ENCODE measurements at regions not wholly inside any gene's neighbourhood (a gene's known extent, or its start where the extent isn't known, plus 50 kb on each side); places are given as distances from the start of the nearest gene placed in this dataset.
A peak's percentile ranks its signal among the peaks of the same experiment; 100 is the strongest.

- Histone ChIP-seq H3K4me3 (no peak overlapping the region), H3K27ac (no peak overlapping the region), H3K9me3 (0 out of 3 replicates have a peak, but pooled peaks cover 1% of the 10 kb centered on the region), H3K4me2 (no peak overlapping the region), H3K4me1 (no peaks in the 10 kb centered on the region)
- CTCF ChIA-PET: interaction anchor here (0.8 kb wide), 1 partner anchor 11 kb away, joined by 3 read pairs; no protein-coding TSS in a partner anchor
- DNase-seq (ENCODE audit: low read depth in 1 of 2, low spot score in 1 of 2) (no peak), FAIRE-seq (no peak), ATAC-seq (no peak)
- WGBS (ENCODE audit: missing lambda C conversion rate): 43% methylated on average over 3 of the region's 3 CpGs
- POLR2A ChIA-PET: no interaction called here
- no peak for TF ChIP-seq KDM1A (IDR thresholded peaks at IDR 0.05; ENCODE audit: low read depth)
- no peak for TF ChIP-seq SMC3 (IDR thresholded peaks at IDR 0.05)
- no peak for TF ChIP-seq CHD4 (IDR thresholded peaks at IDR 0.05; ENCODE audit: borderline replicate concordance)
- TF ChIP-seq CBX8 (IDR thresholded peaks at IDR 0.05): no peak
- TF ChIP-seq USF2 (IDR thresholded peaks at IDR 0.05): no peak
- TF ChIP-seq KDM5A (IDR thresholded peaks at IDR 0.05): no peak
- no peak for TF ChIP-seq ELK1 (IDR thresholded peaks at IDR 0.05; ENCODE audit: low read depth, low read length)
- no peak for TF ChIP-seq NPAS2 (CRISPR knock-in tag; IDR thresholded peaks at IDR 0.05; ENCODE audit: borderline replicate concordance)
- no peak for TF ChIP-seq POLR2AphosphoS2 (conservative IDR thresholded peaks at IDR 0.05; ENCODE audit: low read length)
- no peak for TF ChIP-seq ATOH8 (CRISPR knock-in tag; IDR thresholded peaks at IDR 0.05; ENCODE audit: low read depth)
- TF ChIP-seq GATA3 (IDR thresholded peaks at IDR 0.05; ENCODE audit: borderline replicate concordance): no peak
- TF ChIP-seq RCOR1 (IDR thresholded peaks at IDR 0.05; ENCODE audit: low read depth, low read length): no peak
- TF ChIP-seq MAFK (IDR thresholded peaks at IDR 0.05; ENCODE audit: partially characterized antibody): no peak
- TF ChIP-seq MAX (IDR thresholded peaks at IDR 0.05): no peak
- no peak for TF ChIP-seq HEYL (CRISPR knock-in tag; IDR thresholded peaks at IDR 0.05)
- no peak for TF ChIP-seq BCL3 (IDR thresholded peaks at IDR 0.05)
- TF ChIP-seq ESRRA (IDR thresholded peaks at IDR 0.05; ENCODE audit: borderline replicate concordance, low read length): no peak
- no peak for TF ChIP-seq TFCP2L1 (CRISPR knock-in tag; IDR thresholded peaks at IDR 0.05)
- TF ChIP-seq CTCF (IDR thresholded peaks at IDR 0.05): no peak
- no peak for TF ChIP-seq MAZ (IDR thresholded peaks at IDR 0.05; ENCODE audit: borderline replicate concordance, low read depth, low read length)
Observed at GRCh38 chr6:156617941-156618340, 159.2 kb upstream of the ARID1B start.

GRCh38 chr6:156617376-156617775, 159.8 kb upstream of the ARID1B start:
- Histone ChIP-seq H3K27ac (no peak overlapping the region), H3K4me1 (no peaks in the 10 kb centered on the region), H3K9me3 (0 out of 3 replicates have a peak, but pooled peaks cover 6% of the 10 kb centered on the region), H3K4me3 (no peak overlapping the region), H3K4me2 (no peak overlapping the region)
- ChIA-PET POLR2A (no interaction called here), CTCF (no interaction called here)
- 51% methylated on average over 9 of the region's 10 CpGs for WGBS (ENCODE audit: missing lambda C conversion rate)
- FAIRE-seq (no peak), ATAC-seq (no peak), DNase-seq (ENCODE audit: low read depth in 1 of 2, low spot score in 1 of 2) (peak in 1 of 2 experiments; percentile 9)
- TF ChIP-seq NFE2L2 (conservative IDR thresholded peaks at IDR 0.05; ENCODE audit: low read length) (no peak), ZC3H11A (IDR thresholded peaks at IDR 0.05) (no peak), NR3C1 (IDR thresholded peaks at IDR 0.05) (no peak), JUNB (IDR thresholded peaks at IDR 0.05) (no peak), HDAC2 (IDR thresholded peaks at IDR 0.05) (no peak)

All from A549 (cell line).